Right hindlimb (tissue), 1 donor: ENCODE measurements at regions not wholly inside any gene's neighbourhood (a gene's known extent, or its start where the extent isn't known, plus 50 kb on each side); places are given as distances from the start of the nearest gene placed in this dataset.

Experiments used
- DNase-seq: peaks from one replicate; pipeline ENCODE4 v3.0.0-alpha.2; 2018

DNA sequence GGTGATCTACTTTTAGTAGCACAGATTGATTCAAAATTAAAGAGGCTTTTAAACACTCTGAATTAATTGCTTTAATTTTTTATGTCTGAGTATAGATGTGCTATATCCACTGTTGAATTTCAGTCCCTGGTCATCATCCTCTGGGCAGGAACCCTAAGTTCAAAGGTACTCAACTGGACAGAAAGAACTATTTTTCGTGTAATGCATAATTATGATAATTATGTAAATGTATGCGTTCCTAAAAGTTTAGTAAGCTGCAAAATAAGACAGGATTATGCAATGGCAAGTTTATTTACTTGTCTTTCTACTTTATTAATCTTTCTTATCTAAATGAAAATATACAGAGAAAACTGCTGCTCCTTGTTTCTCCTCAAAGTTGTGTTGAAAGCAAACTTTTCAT lies 690.1 kb upstream of the MAN1A1 start:
- DNase-seq, result no peak

DNA sequence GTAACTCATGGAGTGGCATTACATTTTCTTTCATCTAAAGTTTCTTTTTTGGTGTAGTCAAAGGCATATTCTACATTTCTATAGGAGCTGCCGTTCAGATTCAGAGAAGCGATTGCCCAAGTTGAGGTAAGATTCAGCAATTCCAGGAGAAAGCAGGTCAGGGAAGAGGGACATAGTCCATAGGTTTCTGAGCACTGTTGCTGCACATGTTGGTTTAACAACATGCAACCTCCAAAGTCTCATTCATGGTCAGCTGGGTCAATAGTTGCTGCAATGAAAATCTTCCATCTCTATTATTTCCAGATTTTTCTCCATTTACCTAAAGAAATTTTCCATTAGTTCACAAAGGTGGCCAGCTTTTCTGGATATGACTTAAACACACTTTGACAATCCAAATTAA lies 682.3 kb upstream of the MAN1A1 start:
- no peak for DNase-seq

DNA sequence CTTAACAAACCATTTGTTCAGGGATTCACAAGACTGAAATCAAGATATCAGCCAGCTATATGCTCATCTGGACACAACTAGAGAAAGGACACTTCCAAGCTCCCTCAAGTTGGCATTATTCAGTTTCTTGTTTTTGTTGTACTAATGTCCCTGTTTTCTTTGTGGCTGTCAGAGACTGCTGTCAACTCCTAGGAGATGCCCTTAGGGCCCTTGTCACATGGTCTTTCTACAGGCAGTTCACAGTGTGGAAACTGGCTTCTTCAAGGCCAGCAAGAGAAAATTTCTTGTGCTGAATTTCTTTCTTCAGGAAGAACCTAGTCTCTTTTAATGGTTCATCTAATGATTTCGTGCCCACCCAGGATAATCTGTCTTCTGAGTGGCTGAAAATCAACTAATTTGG lies 677.2 kb upstream of the MAN1A1 start:
- no peak for DNase-seq

DNA sequence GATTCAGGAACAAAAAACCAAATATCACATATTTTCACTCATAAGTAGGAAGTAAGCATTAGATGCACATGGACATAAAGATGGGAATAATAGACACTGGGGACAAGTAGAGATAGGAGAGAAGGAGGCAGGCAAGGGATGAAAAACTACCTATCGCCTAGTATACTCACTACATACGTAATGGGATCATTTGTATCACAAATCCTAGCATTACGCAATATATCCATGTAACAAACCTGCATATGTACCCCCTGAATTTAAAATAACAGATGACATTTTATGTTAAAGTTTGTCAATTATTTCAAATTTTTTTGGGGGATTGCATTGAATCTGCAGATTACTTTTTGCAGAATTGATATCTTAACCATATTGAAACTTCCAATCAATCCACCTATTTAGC lies 660.5 kb upstream of the MAN1A1 start:
- no peak for DNase-seq

DNA sequence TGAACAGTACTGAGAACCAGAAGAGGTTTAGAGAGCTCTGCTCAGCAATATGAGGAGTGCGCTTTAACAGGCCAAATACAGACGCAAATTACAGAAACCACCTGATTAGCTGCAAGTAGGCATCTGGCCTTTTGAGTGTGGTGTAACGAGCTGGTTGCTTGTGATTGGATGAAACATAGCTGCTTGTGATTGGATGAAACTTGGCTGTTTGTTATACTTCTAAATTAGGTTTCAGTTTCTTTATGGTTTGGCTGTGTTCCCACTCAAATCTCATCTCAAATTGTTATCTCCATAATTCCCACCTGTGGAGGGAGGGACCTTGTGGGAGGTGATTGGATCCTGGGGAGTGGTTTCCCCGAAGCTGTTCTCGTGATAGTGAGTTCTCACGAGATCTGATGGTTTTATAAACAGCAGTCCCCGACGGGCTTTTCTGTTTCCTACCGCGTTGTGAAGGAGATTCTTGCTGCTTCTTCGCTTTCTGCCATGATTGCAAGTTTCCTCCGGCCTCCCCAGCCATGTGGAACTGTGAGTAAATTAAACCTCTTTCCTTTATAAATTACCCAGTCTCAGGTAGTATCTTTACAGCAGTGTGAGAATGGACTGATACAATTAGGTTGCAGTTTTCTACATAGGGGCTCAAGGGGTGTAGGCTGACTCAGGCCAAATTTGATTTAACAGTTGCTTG lies 655.9 kb upstream of the MAN1A1 start:
- DNase-seq, result no peak

DNA sequence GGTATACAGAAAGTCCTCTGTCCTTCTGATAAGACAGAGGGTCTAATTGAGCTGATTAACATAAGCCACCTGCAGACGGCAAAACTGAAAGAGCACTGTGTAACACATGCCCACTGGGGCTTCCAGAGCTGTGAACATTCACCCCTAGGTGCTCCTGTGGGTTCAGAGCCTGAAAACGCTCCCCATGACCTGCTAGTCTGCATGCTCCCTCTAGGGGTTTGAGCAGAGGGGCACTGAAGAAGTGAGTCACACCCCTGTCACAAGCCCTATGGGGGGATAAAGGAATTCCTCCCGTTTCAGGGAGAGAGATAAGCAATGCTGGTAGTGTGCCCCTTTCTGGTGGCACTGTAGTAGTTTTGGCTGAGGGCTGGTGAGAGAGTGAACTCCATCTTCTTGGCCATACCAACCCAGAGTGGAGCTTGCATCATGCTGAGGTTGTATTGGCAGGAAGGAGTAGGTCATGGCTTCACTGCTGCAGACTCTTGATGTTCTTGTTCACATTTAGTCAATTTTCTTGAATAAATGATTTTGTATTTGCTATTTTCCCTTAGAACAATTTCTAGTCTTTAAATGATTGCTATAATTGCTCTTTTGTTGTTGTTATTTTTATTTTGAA lies 637.5 kb upstream of the MAN1A1 start:
- no peak for DNase-seq

DNA sequence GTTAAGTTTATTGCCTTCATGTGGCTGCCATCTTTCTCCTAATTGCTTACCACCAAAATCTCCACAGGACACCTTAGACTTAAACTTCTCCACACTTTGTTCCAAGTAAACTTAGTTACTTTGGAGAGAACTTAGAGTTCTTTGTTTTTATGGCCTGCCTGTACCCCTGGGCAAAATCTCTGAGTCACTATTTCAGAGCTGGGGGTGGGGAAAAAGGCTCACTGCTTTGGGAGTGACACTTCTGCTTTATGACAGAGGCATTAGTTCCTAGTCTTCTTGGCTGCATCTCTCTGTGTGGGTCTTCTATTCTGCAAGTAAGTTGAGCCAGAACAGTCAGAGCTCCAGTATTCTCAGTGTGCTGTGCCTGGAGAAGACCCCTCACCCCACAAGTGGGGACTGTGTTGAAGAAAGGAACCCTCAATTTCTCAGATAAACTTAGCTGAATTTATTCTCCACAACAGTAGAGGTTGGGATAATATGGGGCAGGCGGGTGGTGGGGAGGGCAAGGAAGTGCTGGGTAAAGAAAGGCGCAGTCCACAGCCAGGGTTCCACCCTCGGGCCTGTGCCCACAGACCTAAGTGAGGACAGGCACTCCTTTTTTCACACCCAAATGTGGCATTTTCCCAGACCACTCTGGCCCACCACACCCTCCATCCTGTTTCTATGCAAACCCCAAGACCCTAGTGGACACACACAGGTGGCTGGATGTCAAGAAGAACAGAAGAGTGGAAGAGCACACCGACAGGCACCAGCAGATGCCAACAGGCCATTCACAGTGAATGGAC lies 636.6 kb upstream of the MAN1A1 start:
- no peak for DNase-seq

DNA sequence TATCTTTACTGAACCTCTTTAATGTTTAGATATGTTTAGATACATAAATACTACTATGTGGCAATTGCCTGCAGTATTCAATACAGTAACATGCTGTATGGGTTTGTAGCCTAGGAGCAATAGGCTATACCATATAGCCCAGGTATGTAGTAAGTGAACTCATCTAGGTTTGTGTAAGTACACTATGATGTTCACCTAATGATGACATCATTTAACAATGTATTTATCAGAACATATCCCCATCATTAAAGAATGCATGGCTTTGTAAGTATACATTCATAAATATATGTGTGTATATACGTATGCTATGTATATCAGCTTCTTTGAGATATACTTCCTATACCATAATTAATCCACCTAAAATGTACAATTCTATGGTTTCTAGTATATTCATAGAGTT lies 631.2 kb upstream of the MAN1A1 start:
- DNase-seq, result no peak

DNA sequence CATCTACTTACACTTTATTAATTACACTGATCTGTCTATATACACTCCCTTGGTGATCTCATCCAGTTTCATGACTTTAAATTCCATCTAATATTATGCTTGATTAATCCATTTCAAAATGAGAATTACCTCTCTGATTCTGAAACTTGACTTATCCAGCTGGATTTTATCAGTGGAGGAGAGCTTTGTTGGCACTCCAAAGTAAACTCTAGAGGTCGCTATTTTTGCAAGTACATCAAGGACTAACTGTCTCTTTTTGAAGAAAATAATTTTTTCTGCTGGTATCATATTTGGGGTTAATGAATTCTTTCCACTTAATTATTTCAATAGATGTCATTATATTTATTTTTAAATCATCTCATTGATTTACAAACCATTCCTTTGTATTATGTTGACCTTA lies 630.3 kb upstream of the MAN1A1 start:
- DNase-seq, result no peak

DNA sequence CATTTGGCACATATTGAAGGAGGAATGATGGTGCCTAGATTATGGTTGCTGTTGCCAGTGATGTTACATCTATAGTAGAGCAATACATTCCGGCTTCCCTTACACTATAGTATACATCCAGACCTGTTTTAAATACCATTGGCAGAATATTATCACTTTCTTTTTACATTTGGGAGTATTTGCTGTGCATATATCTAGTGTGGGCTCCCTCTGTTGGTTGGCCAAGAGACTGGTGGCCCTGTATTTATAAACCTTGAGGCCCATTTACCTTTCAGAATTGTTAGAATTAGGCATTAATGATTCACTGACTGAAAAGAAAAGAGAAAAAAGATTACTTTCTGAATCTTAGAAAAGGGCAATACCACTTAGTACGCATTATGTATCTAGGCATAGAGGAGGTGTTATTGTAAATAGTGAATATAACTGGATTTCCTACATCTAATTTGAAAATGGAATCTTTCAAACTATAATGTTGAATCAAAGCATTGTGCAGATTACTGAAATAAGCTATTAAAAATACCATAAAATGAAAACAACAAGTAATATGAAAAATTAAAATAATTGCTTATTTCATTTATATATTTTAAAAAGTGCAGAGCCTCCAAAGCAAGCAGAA lies 628.8 kb upstream of the MAN1A1 start:
- no peak for DNase-seq

DNA sequence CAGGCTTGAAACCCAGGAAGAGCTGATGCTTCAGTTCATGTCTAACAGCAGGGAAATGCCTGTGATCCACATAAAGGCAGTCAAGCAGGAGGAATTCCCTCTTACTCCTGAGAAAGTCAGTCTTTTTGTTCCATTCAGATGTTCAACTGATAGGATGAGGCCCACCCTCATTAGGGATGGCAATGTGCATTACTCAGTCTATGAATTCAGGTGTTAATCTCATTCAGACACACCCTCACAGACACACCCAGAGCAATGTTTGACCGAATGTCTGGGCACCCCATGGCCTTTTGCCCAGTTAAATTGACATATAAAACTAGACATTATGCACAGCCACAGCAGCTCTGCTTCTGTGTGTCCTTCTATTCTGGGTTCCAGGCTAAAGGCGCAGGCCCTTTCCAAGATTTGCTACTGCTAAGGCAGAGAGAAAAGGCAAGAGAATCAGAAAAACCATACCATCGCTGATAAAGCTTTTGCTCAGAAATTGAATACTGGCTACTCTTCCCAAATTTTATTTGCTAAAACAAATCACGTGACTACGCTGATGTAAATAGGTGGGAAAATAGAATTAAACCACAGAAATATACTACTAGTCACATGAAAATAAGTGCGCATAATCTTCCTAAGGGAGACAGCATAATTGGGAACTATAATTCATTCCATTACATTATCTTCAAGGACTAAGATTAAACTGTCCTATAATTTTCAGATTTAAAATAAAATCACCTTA lies 625.0 kb upstream of the MAN1A1 start:
- DNase-seq, result no peak

DNA sequence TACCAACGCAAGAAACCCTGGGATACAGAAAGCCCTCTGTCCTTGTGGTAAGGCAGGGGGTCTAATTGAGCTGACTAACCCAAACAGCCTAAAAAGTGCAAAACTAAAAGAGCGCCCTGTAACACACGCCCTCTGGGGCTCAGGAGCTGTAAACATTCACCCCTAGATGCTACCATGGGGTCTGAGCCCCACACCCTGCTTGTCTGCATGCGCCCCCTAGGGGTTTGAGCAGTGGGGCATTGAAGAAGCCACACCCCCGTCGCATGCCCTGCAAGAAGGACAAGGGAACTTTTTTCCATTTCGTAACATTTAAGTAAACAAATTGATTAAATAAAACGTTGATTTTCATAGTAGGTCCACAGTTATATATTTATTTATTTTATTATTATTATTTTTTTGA lies 616.9 kb upstream of the MAN1A1 start:
- no peak for DNase-seq

DNA sequence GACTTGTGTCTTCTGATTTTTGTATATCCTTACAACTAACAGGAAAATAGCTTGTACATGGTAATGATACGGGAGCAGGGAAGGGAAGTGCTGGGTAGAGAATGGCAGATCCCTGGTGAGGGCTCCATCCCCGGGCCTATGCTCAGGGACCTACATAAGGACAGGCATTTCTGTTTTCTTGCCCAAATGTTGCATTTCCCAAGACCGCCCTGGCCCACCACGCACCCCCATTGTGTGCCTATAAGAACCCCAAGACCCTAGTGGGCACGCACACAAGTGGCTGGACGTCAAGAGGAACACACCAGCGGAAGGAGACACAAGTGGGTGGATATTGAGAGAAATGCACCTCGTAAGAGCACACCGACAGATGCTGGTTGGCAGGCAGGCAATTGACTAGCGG lies 616.3 kb upstream of the MAN1A1 start:
- DNase-seq, result no peak

DNA sequence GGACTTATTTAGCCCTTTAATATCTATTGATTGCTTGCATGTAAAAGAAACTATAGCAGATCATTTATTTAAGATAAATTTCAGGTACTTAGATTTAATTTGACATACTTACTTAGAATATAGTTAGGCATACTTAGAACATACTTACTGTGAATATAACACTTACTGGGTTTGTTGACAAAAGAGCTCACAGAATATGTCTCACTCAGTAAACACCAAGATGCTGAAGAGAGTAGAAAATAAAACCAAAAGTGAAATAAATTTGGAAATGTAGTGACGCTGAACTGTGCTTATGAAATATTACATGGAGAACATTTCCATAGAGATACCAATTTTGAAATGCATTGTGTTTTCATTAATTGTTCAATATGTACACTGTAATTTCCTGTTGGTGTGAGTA lies 615.4 kb upstream of the MAN1A1 start:
- DNase-seq, result no peak

DNA sequence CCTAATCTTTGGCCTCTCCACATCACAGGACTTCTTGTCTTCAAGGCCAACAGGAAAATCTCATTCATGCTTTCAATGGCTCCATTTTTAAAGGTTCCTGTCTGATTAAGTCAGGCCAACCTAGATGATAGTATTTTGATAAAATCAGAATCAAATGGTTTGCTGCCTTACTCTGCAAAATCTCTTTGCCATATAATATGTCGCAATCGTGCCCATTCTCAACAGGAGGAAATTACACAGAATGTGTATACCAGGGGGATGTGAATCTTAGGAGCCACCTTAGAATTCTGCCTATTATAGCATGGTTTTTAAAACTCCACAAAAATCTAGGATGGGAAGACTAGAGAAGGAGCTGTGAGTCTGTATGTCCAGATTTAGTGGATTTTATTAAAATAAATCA lies 612.9 kb upstream of the MAN1A1 start:
- no peak for DNase-seq

DNA sequence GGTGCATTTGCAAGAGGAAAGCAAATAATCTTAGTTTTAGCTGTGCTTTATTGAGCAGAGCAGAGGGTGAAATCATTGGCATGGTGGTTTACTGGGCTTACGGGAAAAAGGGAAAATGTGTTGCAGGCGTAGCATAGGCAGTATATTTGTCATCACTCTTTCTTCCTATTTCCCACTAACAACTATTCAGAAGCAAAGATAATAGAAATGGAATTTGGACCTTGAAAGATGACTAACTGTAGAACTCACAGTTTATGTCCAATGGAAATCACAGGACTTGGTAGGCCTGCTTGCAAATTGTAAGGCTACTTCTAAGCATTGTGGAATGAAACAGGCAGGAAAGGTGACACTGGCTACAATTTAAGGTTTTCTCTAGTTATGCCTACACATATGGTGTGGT lies 611.9 kb upstream of the MAN1A1 start:
- no peak for DNase-seq

DNA sequence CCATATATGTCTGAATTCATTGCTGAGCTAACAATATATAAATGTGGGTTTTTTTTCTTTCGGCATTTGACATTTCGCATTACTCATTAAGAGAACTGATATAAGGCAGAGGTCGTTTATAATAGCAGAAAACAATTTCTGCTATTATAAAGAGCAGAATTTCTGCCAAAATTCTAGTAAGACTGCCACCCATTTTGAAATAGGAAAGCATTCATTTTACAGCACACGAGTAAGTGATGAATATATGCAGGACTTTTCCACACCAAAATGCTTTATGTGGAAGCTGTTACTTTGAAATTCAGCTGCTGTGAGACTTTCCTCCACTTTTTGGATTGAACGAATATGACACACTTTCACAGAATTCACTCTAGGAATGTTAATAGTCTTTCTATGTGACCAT lies 610.9 kb upstream of the MAN1A1 start:
- DNase-seq, result no peak

DNA sequence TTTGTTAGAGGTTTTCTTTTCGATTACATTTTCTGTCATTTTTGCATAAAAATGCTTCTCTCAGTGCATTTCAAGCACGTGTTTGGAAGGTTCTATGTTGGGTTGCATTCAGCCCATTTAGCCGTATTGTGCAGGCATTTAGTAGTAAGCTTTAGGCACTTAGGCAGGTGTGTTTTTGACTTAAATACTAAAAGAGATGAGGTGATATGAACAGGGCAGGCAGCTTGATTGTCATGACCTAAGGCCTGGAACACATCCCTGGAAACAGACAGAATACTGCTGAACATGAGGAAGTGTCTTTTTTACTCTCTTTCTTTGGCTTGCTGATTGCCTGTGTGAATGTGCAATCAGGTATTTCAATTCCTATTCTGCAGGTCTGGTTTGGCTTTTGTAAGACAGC lies 610.5 kb upstream of the MAN1A1 start:
- no peak for DNase-seq

DNA sequence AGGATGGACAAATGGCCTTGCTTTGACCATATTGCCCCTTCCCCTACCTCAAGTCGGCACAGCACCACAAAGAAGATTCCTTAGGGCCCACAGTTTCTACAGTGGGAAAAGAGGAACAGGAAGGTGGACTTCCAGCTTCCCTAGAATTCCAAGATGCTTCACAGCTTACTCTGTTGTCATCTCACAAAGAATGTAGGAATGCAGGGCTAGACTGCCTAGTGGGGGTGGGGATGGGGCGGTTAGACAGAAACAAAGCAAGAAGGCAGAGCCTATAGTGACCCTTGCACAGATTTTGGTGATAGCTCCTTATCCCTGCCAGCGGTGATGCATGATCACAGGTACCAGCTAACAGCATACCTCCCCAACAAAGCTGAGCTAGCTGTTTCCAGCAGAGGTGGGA lies 607.6 kb upstream of the MAN1A1 start:
- no peak for DNase-seq

DNA sequence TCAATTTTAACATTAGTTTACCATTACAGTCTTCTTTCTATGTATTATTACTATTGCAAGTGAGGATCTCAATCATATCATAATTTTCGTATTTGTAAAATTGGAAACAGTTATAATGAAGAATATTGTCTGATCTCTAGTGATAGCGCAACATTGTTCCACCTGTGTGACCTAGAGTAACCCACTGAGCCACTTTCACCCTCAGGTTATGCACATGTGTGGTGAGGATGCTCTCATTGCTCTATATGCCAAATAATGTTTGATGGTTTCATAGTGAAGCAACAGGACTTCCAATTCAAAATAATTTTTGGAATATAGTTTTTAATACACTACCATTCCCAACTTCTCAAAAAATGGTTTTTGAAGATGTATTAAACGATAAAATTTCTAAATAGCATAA lies 603.1 kb upstream of the MAN1A1 start:
- DNase-seq, result no peak

DNA sequence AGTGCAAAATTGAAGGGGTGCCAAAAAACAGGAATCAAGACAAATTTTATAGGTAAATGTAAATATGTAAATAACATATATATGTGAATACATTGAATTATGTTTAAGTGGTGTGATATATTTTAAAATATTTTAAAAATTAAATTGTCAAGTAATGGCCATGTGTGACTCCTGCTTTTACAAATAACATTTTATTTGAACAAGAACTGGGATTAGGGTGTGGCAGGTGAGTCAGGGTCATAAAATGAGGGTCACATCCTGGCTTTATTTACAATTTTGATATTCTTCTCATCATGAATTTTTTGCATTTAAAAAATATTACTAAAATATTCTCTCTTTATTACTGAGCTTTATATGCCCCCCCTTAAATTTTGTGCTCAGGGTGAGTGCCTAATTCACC lies 601.1 kb upstream of the MAN1A1 start:
- no peak for DNase-seq

DNA sequence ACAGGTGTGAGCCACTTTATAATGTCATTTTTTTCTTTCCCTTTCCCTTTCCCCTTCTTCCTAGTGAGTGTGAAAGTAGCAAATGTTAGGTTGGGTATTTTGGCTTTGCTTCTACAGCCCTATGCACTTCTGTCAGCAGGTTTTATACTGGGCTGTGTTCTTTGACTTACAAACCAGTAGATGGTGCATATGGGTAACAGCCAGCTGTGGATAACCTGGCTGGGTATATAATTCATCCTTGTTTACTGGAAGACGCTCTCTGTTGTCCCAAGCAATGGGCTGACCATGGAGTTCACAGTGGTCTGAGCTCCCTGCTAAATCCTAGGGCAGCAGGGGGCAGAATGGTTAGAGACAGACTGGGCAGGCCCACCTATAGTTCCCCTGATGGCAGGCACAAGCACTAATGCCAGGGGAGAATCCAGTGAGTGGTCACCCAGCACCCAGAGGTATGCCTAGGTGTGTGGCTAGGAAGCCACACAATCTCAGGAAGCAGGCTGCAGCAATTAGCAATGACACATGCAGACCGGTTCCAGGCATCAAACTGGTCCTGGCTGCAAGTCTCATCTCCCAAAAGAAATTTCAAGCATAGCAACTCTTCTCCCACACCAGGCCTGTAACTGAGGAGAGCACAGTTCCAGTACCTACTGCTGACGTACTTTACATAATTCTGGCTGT lies 592.7 kb upstream of the MAN1A1 start:
- no peak for DNase-seq

DNA sequence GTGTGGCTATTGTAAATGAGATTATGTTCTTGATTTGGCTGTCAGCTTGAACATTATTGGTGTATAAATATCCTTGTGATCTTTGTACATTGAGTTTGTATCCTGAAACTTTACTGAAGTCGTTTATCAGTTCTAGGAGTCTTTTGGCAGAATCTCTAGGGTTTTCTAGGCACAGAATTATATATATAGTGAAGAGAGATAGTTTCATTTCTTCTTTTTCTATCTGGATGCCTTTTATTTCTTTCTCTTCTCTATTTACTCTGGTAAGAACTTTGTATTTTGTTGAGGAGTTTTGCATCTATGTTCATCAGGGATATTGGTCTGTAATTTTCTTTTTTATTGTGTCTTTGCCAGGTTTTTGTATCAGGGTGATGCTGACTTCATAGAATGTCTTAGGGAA lies 589.2 kb upstream of the MAN1A1 start:
- no peak for DNase-seq
